B cell (primary cell): ENCODE measurements at regions not wholly inside any gene's neighbourhood (a gene's known extent, or its start where the extent isn't known, plus 50 kb on each side); places are given as distances from the start of the nearest gene placed in this dataset.

ENCODE experiments used
- EZH2 ChIP-seq: IDR thresholded peaks from 2 replicates; pipeline ENCODE4 v1.6.1; 2012; ENCODE audit warnings: borderline replicate concordance, low read depth, mild to moderate bottlenecking, moderate library complexity, low read length; ENCODE audit not compliant: insufficient read depth, poor library complexity, severe bottlenecking
- TF ChIP-seq, protein P1 (sequence below): fragments of 200-600 bp; IDR thresholded peaks from one replicate; pipeline ENCODE4 v1.8.0; 2022; ENCODE audit warnings: antibody characterized with exemption, mild to moderate bottlenecking

DNA sequence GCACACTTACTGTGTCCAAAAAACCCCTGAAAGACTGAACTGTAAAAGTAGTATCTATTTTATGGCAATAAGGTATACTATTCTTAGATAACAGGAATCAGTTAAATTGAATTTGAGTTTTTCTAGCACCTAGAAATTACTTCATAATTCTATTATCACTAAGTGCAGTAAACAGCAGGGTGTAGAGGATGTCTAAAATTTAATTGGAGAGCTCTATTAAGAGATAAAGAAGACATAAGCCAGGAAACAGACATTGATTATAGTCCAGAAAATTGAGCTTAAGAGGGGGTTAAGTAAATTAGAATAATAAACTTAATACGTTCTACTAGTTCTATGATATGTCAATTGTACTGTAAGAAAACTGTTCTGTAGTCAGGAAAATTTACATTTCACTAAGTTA is 403.5 kb upstream of the CBLB start:
- TF ChIP-seq, protein P1, sequence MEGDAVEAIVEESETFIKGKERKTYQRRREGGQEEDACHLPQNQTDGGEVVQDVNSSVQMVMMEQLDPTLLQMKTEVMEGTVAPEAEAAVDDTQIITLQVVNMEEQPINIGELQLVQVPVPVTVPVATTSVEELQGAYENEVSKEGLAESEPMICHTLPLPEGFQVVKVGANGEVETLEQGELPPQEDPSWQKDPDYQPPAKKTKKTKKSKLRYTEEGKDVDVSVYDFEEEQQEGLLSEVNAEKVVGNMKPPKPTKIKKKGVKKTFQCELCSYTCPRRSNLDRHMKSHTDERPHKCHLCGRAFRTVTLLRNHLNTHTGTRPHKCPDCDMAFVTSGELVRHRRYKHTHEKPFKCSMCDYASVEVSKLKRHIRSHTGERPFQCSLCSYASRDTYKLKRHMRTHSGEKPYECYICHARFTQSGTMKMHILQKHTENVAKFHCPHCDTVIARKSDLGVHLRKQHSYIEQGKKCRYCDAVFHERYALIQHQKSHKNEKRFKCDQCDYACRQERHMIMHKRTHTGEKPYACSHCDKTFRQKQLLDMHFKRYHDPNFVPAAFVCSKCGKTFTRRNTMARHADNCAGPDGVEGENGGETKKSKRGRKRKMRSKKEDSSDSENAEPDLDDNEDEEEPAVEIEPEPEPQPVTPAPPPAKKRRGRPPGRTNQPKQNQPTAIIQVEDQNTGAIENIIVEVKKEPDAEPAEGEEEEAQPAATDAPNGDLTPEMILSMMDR = no peak
- no peak for TF ChIP-seq EZH2
